Kidney glomerular epithelial cell (primary cell): ENCODE measurements at regions not wholly inside any gene's neighbourhood (a gene's known extent, or its start where the extent isn't known, plus 50 kb on each side); places are given as distances from the start of the nearest gene placed in this dataset.

Source experiments
- DNase-seq: peaks from one replicate; lab custom pipeline; 2025; lab: John Stamatoyannopoulos, UW

- DNase-seq = no peak
Observed at GRCh38 chr7:19442016-19442785, 266.6 kb downstream of the POLR1F start.

DNA sequence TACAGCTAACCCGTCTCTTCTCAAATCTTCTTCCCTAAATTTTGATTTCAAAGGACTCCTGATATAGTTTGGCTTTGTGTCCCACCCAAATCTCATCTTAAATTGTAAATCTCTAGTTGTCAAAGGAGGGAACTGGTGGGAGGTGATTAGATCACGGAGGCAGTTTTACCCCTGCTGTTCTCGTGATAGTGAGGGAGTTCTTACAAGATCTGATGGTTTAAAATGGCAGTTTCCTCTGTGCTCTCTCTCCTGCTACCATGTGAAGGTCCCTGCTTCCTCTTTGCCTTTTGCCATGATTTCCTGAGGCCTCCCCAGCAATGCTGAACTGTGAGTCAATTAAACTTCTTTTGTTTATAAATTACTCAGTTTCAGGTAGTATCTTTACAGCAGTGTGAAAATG, 269.3 kb downstream of the POLR1F start:
- no peak for DNase-seq

- DNase-seq = no peak
Observed at GRCh38 chr7:19437446-19437845, 271.4 kb downstream of the POLR1F start.

GRCh38 chr7:19427944-19428343, 280.9 kb downstream of the POLR1F start:
- DNase-seq = no peak

GRCh38 chr7:19421861-19422260, 276.6 kb upstream of the FERD3L start:
- no peak for DNase-seq

- DNase-seq = no peak
Observed at GRCh38 chr7:19417231-19417630, 272.0 kb upstream of the FERD3L start.

- no peak for DNase-seq
Observed at GRCh38 chr7:19415123-19415522, 269.9 kb upstream of the FERD3L start.

DNA sequence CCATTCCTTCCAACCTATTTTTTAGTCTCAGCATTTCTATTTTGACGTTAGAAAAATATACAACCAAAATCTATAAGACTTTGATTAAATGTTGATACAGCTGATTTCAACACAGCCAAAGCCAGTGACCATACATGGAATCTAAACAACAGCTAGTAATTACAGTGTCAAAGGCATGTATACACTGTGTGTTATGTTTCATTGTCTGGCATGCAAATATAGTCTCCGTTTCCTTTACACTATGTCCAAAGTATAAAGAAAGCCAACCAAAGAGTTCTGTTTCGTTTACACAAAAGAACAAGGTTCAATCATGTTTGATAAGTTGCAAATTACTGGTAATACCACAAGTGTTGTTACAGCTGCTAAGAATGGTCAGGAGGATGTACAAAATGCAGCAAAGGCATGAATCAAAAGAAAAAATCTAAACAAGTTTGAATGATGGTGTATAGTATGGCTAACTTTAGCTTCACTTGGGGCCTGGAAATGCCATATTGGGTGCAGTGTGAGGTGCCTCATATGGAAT, 268.3 kb upstream of the FERD3L start:
- DNase-seq = no peak

- DNase-seq = no peak
Observed at GRCh38 chr7:19410691-19411090, 265.5 kb upstream of the FERD3L start.

DNA sequence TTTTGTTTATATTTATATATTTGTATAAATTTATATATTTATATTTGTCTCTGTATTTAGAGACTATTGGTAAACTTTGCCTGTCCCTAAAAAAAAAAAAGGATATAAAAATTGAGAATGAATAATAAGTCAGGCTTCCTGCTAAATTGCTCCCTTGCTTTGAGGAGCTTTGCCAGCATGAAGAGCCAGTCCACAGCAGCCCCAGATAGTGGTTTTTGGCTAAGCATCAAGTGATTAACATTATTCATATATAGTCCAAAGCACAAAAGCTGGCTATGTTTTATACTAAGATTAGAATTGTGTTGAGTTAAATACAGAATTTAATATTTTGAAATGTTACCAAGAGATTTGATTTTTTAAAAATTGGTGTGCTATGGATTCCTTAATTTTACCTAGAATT, 264.9 kb upstream of the FERD3L start:
- no peak for DNase-seq

DNA sequence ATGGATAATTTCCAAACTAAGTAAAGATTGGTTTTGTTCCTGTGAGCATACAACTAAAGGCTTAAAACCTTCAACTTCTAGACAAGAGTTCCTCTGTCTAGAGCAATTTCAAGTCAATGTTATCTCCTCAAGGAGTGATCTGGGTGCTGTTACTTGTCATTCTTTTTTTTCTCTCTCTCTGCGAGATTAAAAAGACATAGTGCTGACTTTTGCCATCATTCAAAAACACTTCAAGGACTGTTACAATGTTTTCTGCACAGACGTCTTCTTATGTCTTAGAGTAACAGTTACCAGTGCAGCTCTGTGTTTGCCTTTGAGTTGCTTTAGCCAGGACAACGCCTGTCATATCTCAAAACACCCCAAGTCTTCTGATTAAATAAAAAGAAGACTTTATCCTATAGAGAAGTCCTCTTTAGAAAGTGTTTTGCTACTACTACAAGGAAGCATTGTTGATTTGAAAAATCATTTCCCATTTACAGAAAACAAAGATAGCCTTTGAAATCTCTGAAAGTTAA, 263.5 kb upstream of the FERD3L start:
- DNase-seq = no peak

GRCh38 chr7:19407270-19407669, 262.0 kb upstream of the FERD3L start:
- DNase-seq = no peak

DNA sequence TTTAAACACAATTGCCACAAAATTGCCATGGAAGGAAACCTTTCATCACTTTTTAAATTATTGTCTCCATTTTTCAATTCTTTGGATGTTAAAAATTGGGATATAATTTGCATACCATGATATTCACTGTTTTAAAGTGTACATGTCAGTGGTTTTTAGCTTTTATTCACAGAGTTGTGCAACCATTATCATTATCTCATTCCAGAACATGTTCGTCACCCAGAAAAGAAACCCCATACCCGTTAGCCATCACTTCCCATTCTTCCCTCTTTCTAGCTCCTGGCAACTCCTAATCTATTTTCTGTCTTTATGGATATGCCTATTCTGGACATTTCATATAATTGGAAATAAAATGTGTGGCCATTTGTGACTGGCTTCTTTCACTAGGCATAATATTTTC, 260.3 kb upstream of the FERD3L start:
- DNase-seq = no peak

DNA sequence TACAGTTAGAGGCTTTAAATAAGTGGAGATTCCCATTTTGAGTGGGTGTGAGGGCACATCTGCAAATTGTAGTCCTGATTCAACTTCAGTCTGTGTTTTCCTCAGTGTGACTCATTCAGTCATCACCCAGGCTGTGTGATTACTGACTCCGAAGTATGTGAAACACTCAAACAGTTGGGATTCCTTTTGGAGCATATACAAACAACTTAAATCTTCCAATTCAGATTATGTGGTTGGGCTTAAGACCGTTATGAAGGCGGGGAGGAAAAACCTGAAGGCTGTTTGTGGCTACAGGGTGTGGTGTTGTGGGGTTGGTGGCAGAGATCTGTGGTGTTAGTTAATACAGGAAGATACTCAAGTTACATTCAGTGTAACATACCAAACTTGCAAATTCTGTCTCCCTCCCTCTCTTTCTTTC, 259.7 kb upstream of the FERD3L start:
- DNase-seq = peak; percentile 87

DNA sequence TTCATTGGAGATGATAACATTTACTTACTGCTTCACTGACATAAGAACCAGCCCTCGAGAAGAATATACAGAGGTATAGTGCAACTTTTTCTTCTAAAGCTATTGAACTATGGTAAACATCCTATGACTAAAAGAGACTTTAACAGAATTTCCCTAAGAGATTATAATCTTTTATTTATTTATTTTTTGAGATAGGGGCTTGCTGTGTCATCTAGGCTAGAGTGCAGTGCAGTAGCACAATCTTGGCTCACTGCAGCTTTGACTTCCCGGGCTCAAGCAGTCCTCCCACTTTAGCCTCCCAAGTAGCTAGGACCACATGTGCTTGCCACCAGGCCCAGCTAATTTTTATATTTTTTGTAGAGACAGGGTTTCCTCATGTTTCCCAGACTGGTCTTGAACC, 258.5 kb upstream of the FERD3L start:
- no peak for DNase-seq

DNA sequence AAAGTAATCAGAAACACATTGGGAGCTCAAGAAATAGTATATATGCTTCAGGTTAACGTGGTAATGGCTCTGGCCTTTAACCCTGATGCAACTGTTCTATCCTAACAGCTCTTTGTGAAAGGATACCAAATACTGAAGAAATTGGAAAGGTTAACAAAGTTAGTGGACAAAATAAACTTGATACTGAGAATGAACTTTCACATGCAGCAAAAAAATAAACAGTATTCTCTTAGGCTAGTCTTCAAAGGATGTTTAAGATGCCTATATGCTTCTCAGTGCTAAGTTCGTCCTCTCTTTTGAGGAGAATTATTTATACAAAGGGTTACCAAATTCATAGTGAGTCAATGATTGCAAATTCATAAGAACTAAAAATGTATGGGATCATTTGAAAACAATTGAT, 256.2 kb upstream of the FERD3L start:
- no peak for DNase-seq

- DNase-seq = no peak
Observed at GRCh38 chr7:19400758-19401254, 255.6 kb upstream of the FERD3L start.

GRCh38 chr7:19397911-19398310, 252.7 kb upstream of the FERD3L start:
- no peak for DNase-seq

- peak; percentile 78 for DNase-seq
Observed at GRCh38 chr7:19392246-19392645, 247.0 kb upstream of the FERD3L start.

GRCh38 chr7:19390795-19391194, 245.6 kb upstream of the FERD3L start:
- DNase-seq = no peak

- no peak for DNase-seq
Observed at GRCh38 chr7:19381321-19381720, 236.1 kb upstream of the FERD3L start.

DNA sequence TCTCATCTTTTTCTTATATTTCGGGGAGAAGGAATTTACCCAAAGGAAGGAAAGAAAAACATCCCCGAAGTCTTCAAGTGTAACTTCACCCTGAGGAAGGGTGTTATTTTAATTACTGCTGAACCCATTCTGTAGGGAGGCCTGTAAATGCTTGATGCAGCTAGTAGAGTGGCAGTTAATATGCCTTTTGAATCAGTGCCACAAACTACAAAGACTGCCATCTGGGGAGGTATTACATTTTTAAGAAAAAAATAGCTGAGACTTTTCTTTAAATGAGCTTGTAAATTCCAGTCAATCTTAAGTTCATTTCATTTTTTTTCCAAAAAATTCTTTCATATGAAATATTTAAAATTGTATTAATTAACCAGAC, 233.1 kb upstream of the FERD3L start:
- DNase-seq = no peak

DNA sequence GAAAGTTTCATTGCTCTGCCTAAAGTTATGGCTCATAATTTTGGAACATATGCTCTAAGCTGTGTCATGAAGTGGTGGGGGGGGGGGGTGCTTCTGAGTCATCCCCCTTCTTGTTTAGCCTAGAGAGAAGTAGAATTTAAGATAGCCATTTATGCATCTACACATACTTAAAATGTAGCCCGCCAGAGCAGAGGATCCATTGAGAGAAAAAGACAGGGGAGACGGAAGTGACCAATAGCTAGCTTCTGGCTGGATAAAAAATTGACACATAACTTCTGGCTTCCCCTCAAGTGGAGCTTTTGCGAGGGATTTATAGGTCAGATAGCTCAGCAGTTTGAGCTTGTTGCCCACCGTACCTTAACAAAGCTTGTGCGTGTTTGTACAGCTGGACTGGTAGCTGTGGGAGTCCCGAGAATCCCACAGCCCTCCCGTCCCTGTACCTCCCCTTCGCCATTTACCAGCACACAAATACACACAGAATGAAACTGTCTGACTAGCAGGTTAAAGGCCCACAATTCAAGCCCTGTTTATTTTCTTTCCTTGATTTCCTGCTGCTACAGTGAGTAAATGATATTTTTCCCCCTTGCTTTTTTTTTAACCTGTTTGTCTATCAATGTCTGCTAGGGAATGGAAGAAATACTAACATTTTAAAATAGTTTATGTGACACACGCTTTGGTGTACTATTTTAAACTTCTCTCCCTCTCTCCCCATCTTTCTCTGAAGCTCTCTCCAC, 232.6 kb upstream of the FERD3L start:
- no peak for DNase-seq
